IPS DF 6.9 (cell line): ENCODE measurements at regions not wholly inside any gene's neighbourhood (a gene's known extent, or its start where the extent isn't known, plus 50 kb on each side); places are given as distances from the start of the nearest gene placed in this dataset.

ENCODE experiments used
- DNase-seq: peaks from one replicate; pipeline ENCODE4 v3.0.0-alpha.2; 2013; ENCODE audit warnings: low read depth, low spot score
- H3K27ac ChIP-seq: one replicate; pipeline ENCODE4 v1.5.1; 2013; ENCODE audit warnings: low read length, control low read depth
- H3K27me3 ChIP-seq: 2 replicates; pipeline ENCODE4 v1.6.1; 2013; ENCODE audit warnings: mild to moderate bottlenecking, low read length; ENCODE audit not compliant: control insufficient read depth, insufficient read depth
- H3K36me3 ChIP-seq: 2 replicates; pipeline ENCODE4 v1.6.1; 2013; ENCODE audit warnings: low read length; ENCODE audit not compliant: control insufficient read depth, insufficient read depth
- H3K4me1 ChIP-seq: 2 replicates; pipeline ENCODE4 v1.6.1; 2013; ENCODE audit warnings: low read length; ENCODE audit not compliant: control insufficient read depth, insufficient read depth
- H3K4me3 ChIP-seq: 2 replicates; pipeline ENCODE4 v1.5.1; 2013; ENCODE audit warnings: mild to moderate bottlenecking, low read length
- H3K9me3 ChIP-seq: 2 replicates; pipeline ENCODE4 v1.6.1; 2013; ENCODE audit warnings: low read length, inconsistent platforms; ENCODE audit not compliant: control insufficient read depth, insufficient read depth
- WGBS: extraction: QIAGEN DNeasy Blood & Tissue Kit; methylation state at CpG from one replicate; pipeline ENCODE4 v1.1.7; 2013; ENCODE audit warnings: mixed read lengths, missing lambda C conversion rate; ENCODE audit not compliant: insufficient read length, insufficient coverage; 5-methylcytosine and 5-hydroxymethylcytosine counted together

DNA sequence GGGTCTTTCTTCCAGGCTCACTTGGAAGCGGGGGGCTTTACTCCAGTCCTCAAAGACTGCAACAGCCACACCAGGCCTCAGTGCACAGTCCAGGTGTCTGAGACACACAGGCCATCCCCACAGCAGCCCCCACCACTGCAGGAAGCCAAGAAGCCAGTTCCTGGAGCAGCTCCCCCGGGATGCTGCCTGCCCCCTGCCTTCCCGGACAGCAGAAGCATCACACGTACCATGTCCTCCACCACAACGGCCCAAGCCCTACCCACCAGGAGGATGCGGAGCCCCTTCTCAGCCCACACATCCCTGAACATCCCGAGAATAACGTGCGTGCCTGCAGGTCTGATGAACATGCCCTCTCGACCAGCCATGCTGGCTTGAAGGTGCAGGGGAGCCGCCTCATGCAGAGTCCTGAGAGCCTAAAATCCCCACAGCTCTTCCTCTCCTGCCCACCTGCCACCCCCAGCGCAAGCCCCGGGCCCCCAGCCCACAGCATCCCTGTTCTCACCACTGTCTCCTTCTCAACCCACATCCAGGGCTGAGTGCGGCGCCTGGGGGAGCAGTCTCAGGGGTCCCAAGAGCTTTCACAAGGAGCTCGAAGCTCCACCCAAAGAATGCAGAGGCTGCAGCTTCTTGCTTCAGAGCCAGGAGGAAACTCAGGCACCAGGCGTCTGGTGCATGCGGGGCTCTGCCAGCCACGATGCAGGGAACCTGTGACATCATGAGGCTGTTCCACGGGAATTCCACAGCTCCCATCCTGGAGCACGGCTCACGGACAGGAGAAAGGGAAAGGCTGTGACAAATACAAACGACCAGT lies 209.6 kb downstream of the BRD1 start:
- no peaks in the 10 kb centered on the region for H3K27me3 ChIP-seq
- H3K4me1 ChIP-seq = no peaks in the 10 kb centered on the region
- no peak for DNase-seq
- H3K36me3 ChIP-seq = no peaks in the 10 kb centered on the region; the same call in 1 of the 2 replicates
- WGBS = no CpG with 5 or more reads among the region's 23 CpGs
- no peak overlapping the region for H3K4me3 ChIP-seq
- no peak overlapping the region for H3K27ac ChIP-seq
- peaks cover 42% of the 10 kb centered on the region for H3K9me3 ChIP-seq

GRCh38 chr22:49617264-49617663 lies 210.4 kb downstream of the BRD1 start:
- no peaks in the 10 kb centered on the region for H3K4me1 ChIP-seq
- H3K9me3 ChIP-seq = peaks cover 38% of the 10 kb centered on the region
- no peaks in the 10 kb centered on the region for H3K27me3 ChIP-seq
- no CpG with 5 or more reads among the region's 6 CpGs for WGBS
- no peaks in the 10 kb centered on the region; the same call in 1 of the 2 replicates for H3K36me3 ChIP-seq
- no peak for DNase-seq
- H3K4me3 ChIP-seq = no peak overlapping the region
- no peak overlapping the region for H3K27ac ChIP-seq

GRCh38 chr22:49616356-49617231 lies 211.1 kb downstream of the BRD1 start:
- H3K27me3 ChIP-seq = no peaks in the 10 kb centered on the region
- WGBS = no CpG with 5 or more reads among the region's 37 CpGs

GRCh38 chr22:49614966-49615965 lies 212.4 kb downstream of the BRD1 start:
- WGBS = no CpG with 5 or more reads among the region's 77 CpGs

More at GRCh38 chr22:49616356-49617231, 211.1 kb downstream of the BRD1 start:
- H3K36me3 ChIP-seq = no peaks in the 10 kb centered on the region; the same call in 1 of the 2 replicates
- peaks cover 32% of the 10 kb centered on the region for H3K9me3 ChIP-seq
- no peaks in the 10 kb centered on the region for H3K4me1 ChIP-seq
- H3K4me3 ChIP-seq = no peak overlapping the region
- DNase-seq = no peak
- H3K27ac ChIP-seq = no peak overlapping the region

GRCh38 chr22:49613511-49614270 lies 214.0 kb downstream of the BRD1 start:
- Histone ChIP-seq H3K27ac (no peak overlapping the region), H3K4me1 (no peaks in the 10 kb centered on the region; the same call in 1 of the 2 replicates), H3K36me3 (no peaks in the 10 kb centered on the region; the same call in 1 of the 2 replicates), H3K4me3 (no peak overlapping the region), H3K9me3 (peaks cover 35% of the 10 kb centered on the region), H3K27me3 (no peaks in the 10 kb centered on the region; the same call in 1 of the 2 replicates)
- no CpG with 5 or more reads among the region's 18 CpGs for WGBS
- no peak for DNase-seq

More at GRCh38 chr22:49614966-49615965, 212.4 kb downstream of the BRD1 start:
- DNase-seq = no peak
- Histone ChIP-seq H3K4me1 (no peaks in the 10 kb centered on the region), H3K9me3 (peaks cover 34% of the 10 kb centered on the region), H3K36me3 (no peaks in the 10 kb centered on the region; the same call in 1 of the 2 replicates), H3K27ac (no peak overlapping the region), H3K4me3 (no peak overlapping the region), H3K27me3 (no peaks in the 10 kb centered on the region; the same call in 1 of the 2 replicates)

GRCh38 chr22:49613108-49613507 lies 214.6 kb downstream of the BRD1 start:
- WGBS = no CpG with 5 or more reads among the region's 5 CpGs
- Histone ChIP-seq H3K4me3 (no peak overlapping the region), H3K27ac (no peak overlapping the region), H3K27me3 (no peaks in the 10 kb centered on the region; the same call in 1 of the 2 replicates), H3K4me1 (no peaks in the 10 kb centered on the region; the same call in 1 of the 2 replicates), H3K9me3 (peaks cover 39% of the 10 kb centered on the region), H3K36me3 (no peaks in the 10 kb centered on the region; the same call in 1 of the 2 replicates)
- DNase-seq = no peak

DNA sequence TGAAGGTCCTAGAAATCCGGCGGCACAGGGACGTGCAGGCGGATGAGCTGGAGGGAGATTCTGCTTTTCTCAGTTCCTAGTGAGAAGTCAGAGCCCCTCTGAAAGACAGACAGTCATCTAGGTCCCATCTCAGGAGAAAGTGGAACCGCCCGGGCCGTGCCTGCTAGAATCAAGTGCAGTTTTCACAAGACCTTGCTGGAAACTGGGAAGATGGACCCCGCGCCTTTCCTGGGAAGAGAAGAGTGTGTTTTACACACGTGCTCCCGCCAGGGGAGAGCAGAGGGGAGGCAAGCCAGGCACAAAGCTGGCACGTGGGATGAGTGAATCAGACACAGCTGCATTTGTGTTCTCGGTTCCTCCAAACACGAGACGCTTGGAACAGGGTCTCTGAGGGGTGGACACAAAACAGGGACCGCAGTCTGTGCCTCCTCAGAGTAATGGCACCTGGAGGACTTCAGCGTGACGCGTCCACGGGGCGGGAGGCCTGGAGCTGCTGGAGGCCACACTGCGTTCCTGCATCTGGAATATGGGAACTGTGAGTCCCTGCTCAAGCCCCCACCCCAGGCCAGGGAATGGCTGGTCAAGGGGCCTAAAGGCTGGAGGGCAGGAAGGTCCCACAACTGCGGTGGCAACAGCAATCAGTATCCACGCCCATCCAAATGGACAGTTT lies 218.3 kb downstream of the BRD1 start:
- DNase-seq = no peak
- Histone ChIP-seq H3K4me1 (no peaks in the 10 kb centered on the region; the same call in 1 of the 2 replicates), H3K9me3 (peaks cover 34% of the 10 kb centered on the region), H3K36me3 (no peaks in the 10 kb centered on the region), H3K4me3 (no peak overlapping the region), H3K27me3 (no peaks in the 10 kb centered on the region; the same call in 1 of the 2 replicates), H3K27ac (no peak overlapping the region)
- WGBS = no CpG with 5 or more reads among the region's 24 CpGs

- peaks cover 30% of the 10 kb centered on the region for H3K9me3 ChIP-seq
- DNase-seq = no peak
- H3K27ac ChIP-seq = no peak overlapping the region
- no peaks in the 10 kb centered on the region; the same call in 1 of the 2 replicates for H3K4me1 ChIP-seq
- no peak overlapping the region for H3K4me3 ChIP-seq
- H3K27me3 ChIP-seq = no peaks in the 10 kb centered on the region; the same call in 1 of the 2 replicates
- no peaks in the 10 kb centered on the region for H3K36me3 ChIP-seq
- WGBS = no CpG with 5 or more reads among the region's 14 CpGs
These were observed 219.0 kb downstream of the BRD1 start for GRCh38 chr22:49608660-49609059.

DNA sequence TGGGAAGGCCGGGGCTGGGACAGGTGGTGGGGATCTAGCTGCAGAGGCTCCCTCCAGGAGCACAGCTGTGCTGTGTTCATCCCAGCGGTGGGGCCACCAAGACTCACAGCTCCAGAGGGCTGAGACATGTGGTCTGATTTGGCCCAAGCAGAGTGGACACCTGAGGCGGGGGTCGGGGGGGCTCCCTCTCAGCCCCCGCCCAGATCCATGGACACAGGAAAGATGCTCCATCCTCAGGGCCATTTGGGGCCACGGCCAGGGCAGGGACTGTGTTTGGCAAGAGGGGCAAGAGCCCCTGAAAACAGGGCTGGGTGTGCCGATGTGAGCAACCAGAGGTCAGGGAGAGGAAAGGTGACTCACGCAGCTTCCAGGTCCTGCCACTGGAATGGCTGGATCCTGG lies 219.4 kb downstream of the BRD1 start:
- Histone ChIP-seq H3K4me3 (no peak overlapping the region), H3K36me3 (no peaks in the 10 kb centered on the region), H3K27me3 (no peaks in the 10 kb centered on the region; the same call in 1 of the 2 replicates), H3K9me3 (peaks cover 31% of the 10 kb centered on the region), H3K4me1 (no peaks in the 10 kb centered on the region; the same call in 1 of the 2 replicates), H3K27ac (no peak overlapping the region)
- no CpG with 5 or more reads among the region's 8 CpGs for WGBS
- no peak for DNase-seq
